Prostate gland (tissue), 2 donors: ENCODE measurements at regions not wholly inside any gene's neighbourhood (a gene's known extent, or its start where the extent isn't known, plus 50 kb on each side); places are given as distances from the start of the nearest gene placed in this dataset.

ENCODE experiments used
- CTCF ChIP-seq, 4 experiments: fragments of 200-600 bp in 2 of 4; fragments of 450-650 bp in 2 of 4; sonication (generic) in 2 of 4; IDR thresholded peaks; 1 replicate in 3 of 4; 2 replicates in 1 of 4; pipeline ENCODE4 v1.5.1; 2016 to 2019; ENCODE audit warnings: antibody characterized with exemption in 4 of 4, mild to moderate bottlenecking in 2 of 4, moderate library complexity in 2 of 4
- POLR2A ChIP-seq: fragments of 450-650 bp; IDR thresholded peaks from one replicate; pipeline ENCODE4 v1.6.1; 2016; ENCODE audit warnings: antibody characterized with exemption, mild to moderate bottlenecking
- POLR2AphosphoS5 ChIP-seq: sonication (generic); formaldehyde crosslinking; IDR thresholded peaks from one replicate; pipeline ENCODE4 v1.6.1; 2017; ENCODE audit warnings: antibody characterized with exemption

- no peak for TF ChIP-seq POLR2A
- TF ChIP-seq CTCF (IDR thresholded peaks at IDR 0.05), result no peak
- no peak for TF ChIP-seq POLR2AphosphoS5
Measured at GRCh38 chr1:83512373-83513193, 486.3 kb downstream of the TTLL7 start.
